T-helper 17 cell (primary cell): ENCODE measurements at regions not wholly inside any gene's neighbourhood (a gene's known extent, or its start where the extent isn't known, plus 50 kb on each side); places are given as distances from the start of the nearest gene placed in this dataset.

Experiments
- ATAC-seq: fragments of 150-1000 bp; cut with Tn5 transposase; 2 replicates; pipeline ENCODE4 v1.10.0; 2021; ENCODE audit warnings: mild to moderate bottlenecking, moderate library complexity
- DNase-seq, 3 donors: peaks; one replicate each; pipeline versions ENCODE4 v3.0.0 to v3.0.0-alpha.2; 2020 to 2021
- H3K9me3 ChIP-seq: one replicate; pipeline ENCODE4 v1.7.0; 2013; ENCODE audit warnings: low read length, mild to moderate bottlenecking; ENCODE audit not compliant: control insufficient read depth, poor library complexity, severe bottlenecking
- H3K27ac Mint-ChIP-seq: one replicate; pipeline ENCODE4 v1.8.0; 2022; ENCODE audit warnings: mild to moderate bottlenecking, moderate library complexity, mixed read lengths
- H3K27me3 Mint-ChIP-seq: one replicate; pipeline ENCODE4 v1.8.0; 2022; ENCODE audit warnings: mixed read lengths
- H3K36me3 Mint-ChIP-seq: one replicate; pipeline ENCODE4 v1.8.0; 2022; ENCODE audit warnings: low read depth, mixed read lengths
- H3K4me1 Mint-ChIP-seq: one replicate; pipeline ENCODE4 v1.8.0; 2022; ENCODE audit warnings: mild to moderate bottlenecking, mixed read lengths
- H3K4me3 Mint-ChIP-seq: one replicate; pipeline ENCODE4 v1.8.0; 2022; ENCODE audit warnings: mild to moderate bottlenecking, moderate library complexity, mixed read lengths

GRCh38 chr4:81836716-81837115 lies 365.0 kb upstream of the RASGEF1B start:
- Mint-ChIP-seq H3K36me3 (no peaks in the 10 kb centered on the region), H3K27me3 (peaks cover 32% of the 10 kb centered on the region), H3K27ac (no peak overlapping the region), H3K4me3 (no peak overlapping the region), H3K4me1 (no peaks in the 10 kb centered on the region)
- no peaks in the 10 kb centered on the region for H3K9me3 ChIP-seq
- no peak for ATAC-seq
- DNase-seq = no peak

GRCh38 chr4:81833576-81833975 lies 361.9 kb upstream of the RASGEF1B start:
- Mint-ChIP-seq H3K27me3 (peaks cover 15% of the 10 kb centered on the region), H3K36me3 (no peaks in the 10 kb centered on the region), H3K4me1 (no peaks in the 10 kb centered on the region), H3K27ac (no peak overlapping the region), H3K4me3 (no peak overlapping the region)
- DNase-seq = no peak
- ATAC-seq = no peak
- H3K9me3 ChIP-seq = no peaks in the 10 kb centered on the region

DNA sequence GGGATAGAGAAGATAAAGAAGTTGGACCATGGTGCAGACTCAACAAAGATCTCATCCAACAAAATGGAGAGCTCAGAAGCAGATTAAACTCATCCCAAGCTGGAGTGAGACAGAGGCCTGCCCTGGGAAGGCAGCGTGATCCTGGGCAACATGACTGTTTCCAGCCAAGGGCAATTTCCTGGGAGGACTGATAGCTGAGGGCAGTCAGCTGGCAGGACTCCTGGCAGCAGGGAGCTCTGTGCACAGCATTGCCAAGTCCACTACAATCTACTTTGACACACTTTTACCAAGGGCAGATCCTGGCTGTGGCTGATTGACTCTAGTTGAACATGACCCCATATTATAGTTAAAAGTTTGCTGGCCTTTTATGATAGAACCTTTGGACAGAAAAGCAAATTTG lies 357.3 kb upstream of the RASGEF1B start:
- Mint-ChIP-seq H3K4me3 (no peak overlapping the region), H3K27ac (no peak overlapping the region), H3K4me1 (no peaks in the 10 kb centered on the region), H3K27me3 (peaks cover 26% of the 10 kb centered on the region), H3K36me3 (no peaks in the 10 kb centered on the region)
- DNase-seq = no peak
- ATAC-seq = no peak
- H3K9me3 ChIP-seq = no peaks in the 10 kb centered on the region

DNA sequence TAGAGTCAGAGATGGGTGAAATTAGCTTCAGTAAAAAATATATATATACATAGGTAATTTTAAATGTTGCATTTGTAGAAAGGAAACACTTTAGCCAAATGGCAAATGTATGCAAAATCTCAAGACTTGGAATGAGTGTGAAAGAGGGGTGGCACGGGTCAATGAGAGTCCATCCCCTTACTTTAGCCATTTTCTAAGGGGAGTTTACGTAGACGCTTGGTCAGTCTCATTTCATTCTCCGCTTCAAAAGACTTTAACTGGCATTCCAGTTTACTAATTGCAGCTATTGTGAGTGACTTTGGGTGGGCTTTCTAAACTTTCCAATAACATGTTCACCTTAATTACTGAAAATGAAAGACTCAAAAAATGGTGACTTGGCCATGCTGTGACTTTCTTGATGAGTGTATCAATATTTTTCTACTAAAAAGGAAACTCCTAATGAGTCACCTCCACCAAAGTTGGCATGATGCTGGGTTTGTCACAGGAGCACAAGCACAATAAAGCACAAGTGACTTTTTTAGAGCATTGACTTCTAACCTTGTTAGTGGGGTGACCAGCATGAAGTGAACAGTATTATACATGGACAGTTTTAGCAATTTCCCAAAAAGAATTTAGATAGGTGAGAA lies 356.0 kb upstream of the RASGEF1B start:
- Mint-ChIP-seq H3K27ac (no peak overlapping the region), H3K4me1 (no peaks in the 10 kb centered on the region), H3K27me3 (peaks cover 19% of the 10 kb centered on the region), H3K36me3 (no peaks in the 10 kb centered on the region), H3K4me3 (no peak overlapping the region)
- DNase-seq = no peak
- no peaks in the 10 kb centered on the region for H3K9me3 ChIP-seq
- no peak for ATAC-seq

- Mint-ChIP-seq H3K27me3 (peaks cover 12% of the 10 kb centered on the region), H3K4me1 (no peaks in the 10 kb centered on the region), H3K36me3 (no peaks in the 10 kb centered on the region), H3K27ac (no peak overlapping the region), H3K4me3 (no peak overlapping the region)
- DNase-seq = no peak
- ATAC-seq = no peak
- H3K9me3 ChIP-seq = no peaks in the 10 kb centered on the region
Measured at GRCh38 chr4:81826817-81827424, 355.2 kb upstream of the RASGEF1B start.

DNA sequence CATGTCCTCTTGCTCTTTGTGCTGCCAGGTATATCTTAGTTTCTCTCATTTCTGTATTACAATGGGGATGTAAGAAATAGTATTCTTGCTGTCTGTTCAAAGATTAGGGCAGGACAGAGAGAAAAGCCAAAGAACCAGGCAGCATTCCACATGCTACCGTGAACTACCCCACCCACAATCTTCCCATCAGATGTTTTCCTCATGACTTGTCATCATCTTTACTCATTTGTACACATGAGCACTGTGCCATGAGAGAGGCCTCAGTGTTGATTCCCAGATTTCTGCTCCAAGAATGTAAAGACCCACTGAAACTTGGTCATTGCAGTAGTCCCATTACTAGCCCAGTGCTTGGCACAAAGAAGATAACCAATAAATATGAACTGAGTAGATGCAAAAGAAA lies 354.6 kb upstream of the RASGEF1B start:
- Mint-ChIP-seq H3K27ac (no peak overlapping the region), H3K4me3 (no peak overlapping the region), H3K27me3 (peaks cover 11% of the 10 kb centered on the region), H3K4me1 (no peaks in the 10 kb centered on the region), H3K36me3 (no peaks in the 10 kb centered on the region)
- ATAC-seq (no peak), DNase-seq (no peak)
- no peaks in the 10 kb centered on the region for H3K9me3 ChIP-seq

- Mint-ChIP-seq H3K27ac (no peak overlapping the region), H3K27me3 (peaks cover 34% of the 10 kb centered on the region)
Measured at GRCh38 chr4:81818385-81818920, 346.7 kb upstream of the RASGEF1B start.

DNA sequence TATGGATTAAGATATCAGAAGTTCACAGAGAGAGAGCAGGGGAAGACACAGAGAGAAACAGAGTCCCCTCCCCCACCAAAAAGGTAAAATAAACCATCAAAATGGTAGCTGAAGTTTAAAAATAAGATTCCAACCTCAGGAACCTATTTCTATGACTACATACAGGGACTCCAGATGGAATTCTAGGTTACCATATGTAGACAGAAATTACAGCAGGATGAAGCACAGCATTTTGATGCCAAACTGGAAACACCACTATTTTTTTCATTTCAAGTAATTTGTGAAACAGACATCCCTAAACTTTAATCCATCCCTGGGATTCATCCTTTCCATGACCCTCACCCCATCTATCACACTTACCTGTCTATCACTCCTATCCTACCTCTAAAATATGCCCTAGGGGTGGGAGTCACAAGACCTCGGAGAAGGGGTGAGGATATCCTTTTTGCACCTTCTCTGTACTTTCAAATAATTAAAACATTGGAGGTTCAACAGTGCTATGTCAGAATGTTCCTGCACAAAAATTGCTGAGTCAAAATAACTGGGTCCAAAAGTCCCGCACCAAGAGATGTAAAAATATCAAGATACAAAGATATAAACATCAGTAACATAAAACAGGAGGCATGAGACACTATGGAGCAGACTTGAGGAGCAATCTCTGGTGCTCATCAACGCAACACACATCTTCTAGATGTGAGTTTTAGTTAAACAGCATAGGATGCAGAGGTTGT lies 344.5 kb upstream of the RASGEF1B start:
- no peak for ATAC-seq
- H3K4me3 Mint-ChIP-seq = no peak overlapping the region
- H3K9me3 ChIP-seq = no peaks in the 10 kb centered on the region
- H3K4me1 Mint-ChIP-seq = no peaks in the 10 kb centered on the region
- H3K27me3 Mint-ChIP-seq = peaks cover 48% of the 10 kb centered on the region
- no peak for DNase-seq
- H3K36me3 Mint-ChIP-seq = no peaks in the 10 kb centered on the region
- no peak overlapping the region for H3K27ac Mint-ChIP-seq

More at GRCh38 chr4:81818385-81818920, 346.7 kb upstream of the RASGEF1B start:
- no peak overlapping the region for H3K4me3 Mint-ChIP-seq
- H3K4me1 Mint-ChIP-seq = no peaks in the 10 kb centered on the region
- no peaks in the 10 kb centered on the region for H3K36me3 Mint-ChIP-seq
- no peak for DNase-seq
- H3K9me3 ChIP-seq = no peaks in the 10 kb centered on the region
- ATAC-seq = no peak

DNA sequence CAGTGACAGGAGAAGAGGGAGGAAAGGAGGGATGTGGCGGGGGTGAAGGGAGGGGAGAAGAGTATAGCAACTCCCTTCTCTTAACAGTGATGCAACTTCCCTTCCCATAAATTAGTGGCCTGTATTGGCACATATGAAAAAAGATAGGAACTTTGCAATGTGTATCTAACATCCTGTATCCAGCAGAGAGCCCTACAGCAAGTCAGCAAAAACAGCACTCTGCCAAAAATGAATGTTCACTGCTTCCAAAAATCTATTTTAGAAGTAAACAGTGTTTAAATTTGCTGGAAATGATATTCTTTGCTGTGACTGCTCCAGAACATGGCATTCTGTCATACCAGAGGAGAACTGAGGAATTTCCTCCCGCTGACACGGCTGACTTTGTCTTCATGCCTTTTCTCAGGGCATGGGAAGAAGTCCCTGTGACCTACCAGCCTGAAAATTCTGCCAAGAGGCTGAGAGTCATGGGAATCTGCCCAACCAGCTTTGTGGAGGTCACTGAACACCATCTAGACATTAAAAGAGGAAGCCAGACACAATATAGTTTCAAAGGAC lies 343.4 kb upstream of the RASGEF1B start:
- H3K27me3 Mint-ChIP-seq = peaks cover 42% of the 10 kb centered on the region
- H3K4me3 Mint-ChIP-seq = no peak overlapping the region
- ATAC-seq = no peak
- H3K9me3 ChIP-seq = no peaks in the 10 kb centered on the region
- H3K27ac Mint-ChIP-seq = no peak overlapping the region
- no peaks in the 10 kb centered on the region for H3K4me1 Mint-ChIP-seq
- no peaks in the 10 kb centered on the region for H3K36me3 Mint-ChIP-seq
- no peak for DNase-seq

- no peaks in the 10 kb centered on the region for H3K9me3 ChIP-seq
- DNase-seq (no peak), ATAC-seq (no peak)
- Mint-ChIP-seq H3K4me1 (peaks cover 4% of the 10 kb centered on the region), H3K36me3 (no peaks in the 10 kb centered on the region), H3K27ac (no peak overlapping the region), H3K4me3 (no peak overlapping the region), H3K27me3 (peaks cover 26% of the 10 kb centered on the region)
Measured at GRCh38 chr4:81811562-81812293, 340.0 kb upstream of the RASGEF1B start.

GRCh38 chr4:81808011-81808672 lies 336.4 kb upstream of the RASGEF1B start:
- ATAC-seq (no peak), DNase-seq (no peak)
- H3K4me3 Mint-ChIP-seq = no peak overlapping the region
- peaks cover 4% of the 10 kb centered on the region for H3K4me1 Mint-ChIP-seq
- no peaks in the 10 kb centered on the region for H3K9me3 ChIP-seq
- no peak overlapping the region for H3K27ac Mint-ChIP-seq
- peaks cover 30% of the 10 kb centered on the region for H3K27me3 Mint-ChIP-seq
- no peaks in the 10 kb centered on the region for H3K36me3 Mint-ChIP-seq

DNA sequence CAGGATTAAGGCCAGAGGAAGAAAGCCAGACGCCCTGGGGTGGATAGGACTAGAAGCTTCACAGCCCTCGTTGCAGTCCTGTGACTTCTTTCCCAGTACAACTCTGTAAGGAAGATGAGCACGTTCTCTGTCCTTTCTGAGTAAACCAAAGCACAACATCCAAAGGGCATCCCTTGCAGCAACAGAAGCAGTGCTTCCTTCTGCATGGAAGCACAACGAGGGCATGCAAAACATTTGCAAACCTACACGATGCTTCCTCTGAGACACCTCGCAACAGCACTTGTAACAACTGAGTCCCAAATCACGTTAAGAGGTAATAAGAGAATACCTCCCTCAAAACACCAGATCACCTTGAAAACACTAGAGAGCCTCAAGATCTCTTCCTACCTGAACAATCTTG lies 335.7 kb upstream of the RASGEF1B start:
- H3K9me3 ChIP-seq = no peaks in the 10 kb centered on the region
- Mint-ChIP-seq H3K36me3 (no peaks in the 10 kb centered on the region), H3K4me3 (no peak overlapping the region), H3K27ac (no peak overlapping the region), H3K4me1 (peaks cover 4% of the 10 kb centered on the region), H3K27me3 (peaks cover 24% of the 10 kb centered on the region)
- DNase-seq (no peak), ATAC-seq (no peak)
